ENCODE measurements at regions not wholly inside any gene's neighbourhood (a gene's known extent, or its start where the extent isn't known, plus 50 kb on each side); places are given as distances from the start of the nearest gene placed in this dataset.

GRCh38 chr1:62917314-62917713 is 133.4 kb downstream of the ATG4C start:
- Histone ChIP-seq H3K4me3 (replicated peaks; ENCODE audit: insufficient read depth, low read length) (no peak overlapping the region), H3K27ac (replicated peaks) (no peak overlapping the region), H3K27me3 (ENCODE audit: insufficient read depth, poor library complexity, severe bottlenecking) (peaks cover 2% of the 10 kb centered on the region)
- TF ChIP-seq SPI1 (IDR thresholded peaks at IDR 0.05; ENCODE audit: borderline replicate concordance, low read depth), result no peak
- TF ChIP-seq CTCF (IDR thresholded peaks at IDR 0.05; ENCODE audit: insufficient read depth, low read length), result no peak
- TF ChIP-seq POLR2AphosphoS5 (IDR thresholded peaks at IDR 0.05; ENCODE audit: low read depth), result no peak
- TF ChIP-seq, protein P1, sequence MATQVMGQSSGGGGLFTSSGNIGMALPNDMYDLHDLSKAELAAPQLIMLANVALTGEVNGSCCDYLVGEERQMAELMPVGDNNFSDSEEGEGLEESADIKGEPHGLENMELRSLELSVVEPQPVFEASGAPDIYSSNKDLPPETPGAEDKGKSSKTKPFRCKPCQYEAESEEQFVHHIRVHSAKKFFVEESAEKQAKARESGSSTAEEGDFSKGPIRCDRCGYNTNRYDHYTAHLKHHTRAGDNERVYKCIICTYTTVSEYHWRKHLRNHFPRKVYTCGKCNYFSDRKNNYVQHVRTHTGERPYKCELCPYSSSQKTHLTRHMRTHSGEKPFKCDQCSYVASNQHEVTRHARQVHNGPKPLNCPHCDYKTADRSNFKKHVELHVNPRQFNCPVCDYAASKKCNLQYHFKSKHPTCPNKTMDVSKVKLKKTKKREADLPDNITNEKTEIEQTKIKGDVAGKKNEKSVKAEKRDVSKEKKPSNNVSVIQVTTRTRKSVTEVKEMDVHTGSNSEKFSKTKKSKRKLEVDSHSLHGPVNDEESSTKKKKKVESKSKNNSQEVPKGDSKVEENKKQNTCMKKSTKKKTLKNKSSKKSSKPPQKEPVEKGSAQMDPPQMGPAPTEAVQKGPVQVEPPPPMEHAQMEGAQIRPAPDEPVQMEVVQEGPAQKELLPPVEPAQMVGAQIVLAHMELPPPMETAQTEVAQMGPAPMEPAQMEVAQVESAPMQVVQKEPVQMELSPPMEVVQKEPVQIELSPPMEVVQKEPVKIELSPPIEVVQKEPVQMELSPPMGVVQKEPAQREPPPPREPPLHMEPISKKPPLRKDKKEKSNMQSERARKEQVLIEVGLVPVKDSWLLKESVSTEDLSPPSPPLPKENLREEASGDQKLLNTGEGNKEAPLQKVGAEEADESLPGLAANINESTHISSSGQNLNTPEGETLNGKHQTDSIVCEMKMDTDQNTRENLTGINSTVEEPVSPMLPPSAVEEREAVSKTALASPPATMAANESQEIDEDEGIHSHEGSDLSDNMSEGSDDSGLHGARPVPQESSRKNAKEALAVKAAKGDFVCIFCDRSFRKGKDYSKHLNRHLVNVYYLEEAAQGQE (IDR thresholded peaks at IDR 0.05; ENCODE audit: insufficient replicate concordance, low read depth), result no peak
- TF ChIP-seq GABPA (IDR thresholded peaks at IDR 0.05; ENCODE audit: low read depth), result no peak
- no peak for DNase-seq (ENCODE audit: low read depth in 1 of 2, low spot score in 1 of 2)

DNA sequence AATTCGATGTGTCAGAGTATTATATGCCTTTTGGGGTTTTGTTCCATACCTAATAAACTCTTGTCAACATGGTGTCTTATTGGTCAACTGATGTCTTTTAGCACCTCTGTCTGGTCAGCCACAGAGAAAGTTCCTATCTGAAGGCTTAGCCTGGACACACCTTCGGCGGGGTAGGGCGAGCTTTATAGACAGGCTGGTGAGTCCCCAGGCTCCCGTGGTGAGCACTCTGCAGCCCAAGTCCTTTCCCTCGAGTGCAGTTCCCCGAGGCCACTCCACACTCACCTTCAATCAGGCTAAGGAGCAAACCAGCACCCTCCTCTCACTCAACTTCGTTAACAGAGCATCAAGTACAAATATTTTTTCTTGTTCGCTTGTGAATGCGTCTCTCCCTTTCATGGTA is 133.9 kb downstream of the ATG4C start:
- Histone ChIP-seq H3K4me3 (replicated peaks; ENCODE audit: insufficient read depth, low read length) (no peak overlapping the region), H3K27ac (replicated peaks) (no peak overlapping the region), H3K27me3 (ENCODE audit: insufficient read depth, poor library complexity, severe bottlenecking) (peaks cover 2% of the 10 kb centered on the region)
- TF ChIP-seq POLR2AphosphoS5 (IDR thresholded peaks at IDR 0.05; ENCODE audit: low read depth), result no peak
- TF ChIP-seq, protein P1 (IDR thresholded peaks at IDR 0.05; ENCODE audit: insufficient replicate concordance, low read depth), result no peak
- TF ChIP-seq GABPA (IDR thresholded peaks at IDR 0.05; ENCODE audit: low read depth), result no peak
- TF ChIP-seq CTCF (IDR thresholded peaks at IDR 0.05; ENCODE audit: insufficient read depth, low read length), result no peak
- TF ChIP-seq SPI1 (IDR thresholded peaks at IDR 0.05; ENCODE audit: borderline replicate concordance, low read depth), result no peak
- DNase-seq (ENCODE audit: low read depth in 1 of 2, low spot score in 1 of 2), result no peak

GRCh38 chr1:62918700-62919099 is 134.8 kb downstream of the ATG4C start:
- Histone ChIP-seq H3K27ac (replicated peaks) (no peak overlapping the region), H3K27me3 (ENCODE audit: insufficient read depth, poor library complexity, severe bottlenecking) (peaks cover 2% of the 10 kb centered on the region), H3K4me3 (replicated peaks; ENCODE audit: insufficient read depth, low read length) (no peak overlapping the region)
- no peak for DNase-seq (ENCODE audit: low read depth in 1 of 2, low spot score in 1 of 2)
- TF ChIP-seq, protein P1 (IDR thresholded peaks at IDR 0.05; ENCODE audit: insufficient replicate concordance, low read depth), result no peak
- TF ChIP-seq GABPA (IDR thresholded peaks at IDR 0.05; ENCODE audit: low read depth) (no peak), SPI1 (IDR thresholded peaks at IDR 0.05; ENCODE audit: borderline replicate concordance, low read depth) (no peak), POLR2AphosphoS5 (IDR thresholded peaks at IDR 0.05; ENCODE audit: low read depth) (no peak), CTCF (IDR thresholded peaks at IDR 0.05; ENCODE audit: insufficient read depth, low read length) (no peak)
